H1 (cell line): ENCODE measurements at regions not wholly inside any gene's neighbourhood (a gene's known extent, or its start where the extent isn't known, plus 50 kb on each side); places are given as distances from the start of the nearest gene placed in this dataset.

Experiments used
- CTCF ChIA-PET: fragments of 300-600 bp; sonication (Branson Sonifier 250); formaldehyde crosslinking; loops from one replicate; lab custom pipeline; 2021; ENCODE audit not compliant: partially characterized antibody; lab: Charles Lee
- POLR2A ChIA-PET: fragments of 300-600 bp; sonication (Branson Sonifier 250); formaldehyde crosslinking; loops from one replicate; lab custom pipeline; 2021; ENCODE audit warnings: inconsistent platforms; ENCODE audit not compliant: partially characterized antibody; lab: Charles Lee
- DNase-seq, 2 experiments: peaks; one replicate each; pipeline versions ENCODE4 v3.0.0 to v3.0.0-alpha.2; 2010 to 2022; ENCODE audit warnings: low spot score in 2 of 2, low read depth in 1 of 2, mixed read lengths in 1 of 2
- FAIRE-seq: peaks from 2 replicates; lab custom pipeline; 2011; peaks lifted over from hg19 to GRCh38; lab: Jason Lieb, UNC
- H2AFZ ChIP-seq: 2 replicates; pipeline ENCODE4 v1.8.1; 2012; ENCODE audit warnings: low read length, inconsistent platforms
- H2AK5ac ChIP-seq: 2 replicates; pipeline ENCODE4 v1.6.1; 2013; ENCODE audit warnings: low read depth, low read length
- H2BK120ac ChIP-seq: replicated peaks from 2 replicates; pipeline ENCODE3; 2013; ENCODE audit warnings: low read depth, low read length, inconsistent platforms
- H2BK12ac ChIP-seq: 2 replicates; pipeline ENCODE4 v1.6.1; 2013; ENCODE audit warnings: low read depth, low read length
- H2BK15ac ChIP-seq: 2 replicates; pipeline ENCODE4 v1.6.1; 2013; ENCODE audit warnings: low read length
- H2BK20ac ChIP-seq: 2 replicates; pipeline ENCODE4 v1.6.1; 2013; ENCODE audit warnings: low read length
- H2BK5ac ChIP-seq: 2 replicates; pipeline ENCODE4 v1.6.1; 2013; ENCODE audit warnings: low read depth, low read length
- H3K14ac ChIP-seq: 2 replicates; pipeline ENCODE4 v1.6.1; 2013; ENCODE audit warnings: inconsistent platforms; ENCODE audit not compliant: insufficient read length
- H3K18ac ChIP-seq: 2 replicates; pipeline ENCODE4 v1.6.1; 2013; ENCODE audit warnings: low read length; ENCODE audit errors: extremely low read depth
- H3K23ac ChIP-seq: 2 replicates; pipeline ENCODE4 v1.6.1; 2013; ENCODE audit warnings: inconsistent platforms; ENCODE audit not compliant: insufficient read length
- H3K23me2 ChIP-seq: 2 replicates; pipeline ENCODE4 v1.6.1; 2013; ENCODE audit warnings: low read depth, low read length
- H3K27ac ChIP-seq: 2 replicates; pipeline ENCODE4 v1.6.1; 2011; ENCODE audit warnings: low read depth, low read length, inconsistent platforms
- H3K27me3 ChIP-seq, 4 experiments: replicated peaks in 1 of 4; 1 replicate in 1 of 4; 2 replicates in 3 of 4; pipeline versions ENCODE4 v1.6.1 to v1.8.1; 2011 to 2013; ENCODE audit warnings: low read length in 3 of 4, mild to moderate bottlenecking in 3 of 4, inconsistent platforms in 2 of 4, mixed read lengths in 2 of 4, moderate library complexity in 1 of 4; ENCODE audit not compliant: control insufficient read depth in 3 of 4, insufficient read depth in 3 of 4; ENCODE audit errors: extremely low read depth in 1 of 4
- H3K36me3 ChIP-seq, 4 experiments: 2 replicates each; pipeline versions ENCODE4 v1.6.1 to v1.8.1; 2011 to 2013; ENCODE audit warnings: mild to moderate bottlenecking in 4 of 4, low read length in 3 of 4, moderate library complexity in 2 of 4, control low read depth in 1 of 4, inconsistent platforms in 1 of 4; ENCODE audit not compliant: insufficient read depth in 4 of 4, control insufficient read depth in 2 of 4
- H3K4ac ChIP-seq: replicated peaks from 2 replicates; pipeline ENCODE3; 2013; ENCODE audit warnings: low read length, low read depth, mixed read lengths, inconsistent platforms; ENCODE audit not compliant: insufficient read length
- H3K4me1 ChIP-seq, 4 experiments: replicated peaks in 1 of 4; 1 replicate in 1 of 4; 2 replicates in 3 of 4; pipeline versions ENCODE4 v1.6.1 to v1.8.1; 2011 to 2013; ENCODE audit warnings: low read length in 3 of 4, inconsistent platforms in 2 of 4, mixed read lengths in 1 of 4; ENCODE audit not compliant: insufficient read depth in 4 of 4, control insufficient read depth in 3 of 4
- H3K4me2 ChIP-seq, 2 experiments: 2 replicates each; pipeline versions ENCODE4 v1.6.1 to v1.8.1; 2011 to 2013; ENCODE audit warnings: low read depth in 2 of 2, low read length in 2 of 2, control low read depth in 1 of 2, inconsistent platforms in 1 of 2, mild to moderate bottlenecking in 1 of 2; ENCODE audit not compliant: insufficient read depth in 1 of 2
- H3K4me3 ChIP-seq, 4 experiments: fragments of 200-600, 300-600 bp in 1 of 4; sonication (generic), shearing (Covaris generic), sonication (Bioruptor Twin) in 1 of 4; 2 replicates each; pipeline versions ENCODE4 v1.5.1 to v1.8.1; 2011 to 2016; ENCODE audit warnings: low read length in 4 of 4, low read depth in 3 of 4, control low read depth in 2 of 4, inconsistent platforms in 2 of 4, mild to moderate bottlenecking in 2 of 4, mixed read lengths in 1 of 4, moderate library complexity in 1 of 4; ENCODE audit not compliant: insufficient read depth in 2 of 4; ENCODE audit errors: extremely low read depth in 1 of 4
- H3K56ac ChIP-seq: replicated peaks from 2 replicates; pipeline ENCODE3; 2013; ENCODE audit warnings: low read depth, mild to moderate bottlenecking, mixed read lengths, low read length, inconsistent platforms; ENCODE audit not compliant: insufficient read length
- H3K79me1 ChIP-seq: 2 replicates; pipeline ENCODE4 v1.6.1; 2013; ENCODE audit warnings: low read depth, low read length, control low read depth
- H3K79me2 ChIP-seq, 2 experiments: 2 replicates each; pipeline versions ENCODE4 v1.6.1 to v1.8.1; 2012 to 2013; ENCODE audit warnings: low read length in 2 of 2, mild to moderate bottlenecking in 2 of 2, inconsistent platforms in 1 of 2; ENCODE audit not compliant: insufficient read depth in 2 of 2, control insufficient read depth in 1 of 2
- H3K9ac ChIP-seq, 4 experiments: replicated peaks in 1 of 4; 1 replicate in 1 of 4; 2 replicates in 3 of 4; pipeline versions ENCODE4 v1.6.1 to v1.8.1; 2011 to 2013; ENCODE audit warnings: low read depth in 3 of 4, low read length in 3 of 4, control low read depth in 2 of 4, mild to moderate bottlenecking in 2 of 4, moderate library complexity in 2 of 4, inconsistent platforms in 1 of 4; ENCODE audit errors: extremely low read depth in 1 of 4
- H3K9me3 ChIP-seq, 2 experiments: 2 replicates each; pipeline versions ENCODE4 v1.6.1 to v1.8.1; 2012 to 2013; ENCODE audit warnings: mild to moderate bottlenecking in 2 of 2, moderate library complexity in 2 of 2, control low read depth in 1 of 2, inconsistent platforms in 1 of 2, low read depth in 1 of 2, low read length in 1 of 2, mixed read lengths in 1 of 2; ENCODE audit not compliant: insufficient read depth in 2 of 2
- H4K20me1 ChIP-seq, 2 experiments: replicated peaks in 1 of 2; 2 replicates each; pipeline versions ENCODE3 to v1.8.1; 2011 to 2013; ENCODE audit warnings: inconsistent platforms in 2 of 2, low read length in 2 of 2, mild to moderate bottlenecking in 1 of 2; ENCODE audit not compliant: insufficient read depth in 2 of 2, control insufficient read depth in 1 of 2
- H4K5ac ChIP-seq: 2 replicates; pipeline ENCODE4 v1.6.1; 2013; ENCODE audit warnings: low read length, low read depth, mixed read lengths, inconsistent platforms; ENCODE audit not compliant: insufficient read length
- H4K8ac ChIP-seq: 2 replicates; pipeline ENCODE4 v1.8.0; 2013; ENCODE audit warnings: mild to moderate bottlenecking, moderate library complexity, low read length, inconsistent platforms; ENCODE audit not compliant: insufficient read depth; ENCODE audit errors: extremely low read depth
- H4K91ac ChIP-seq: replicated peaks from 2 replicates; pipeline ENCODE3; 2013; ENCODE audit warnings: low read length, mixed read lengths, inconsistent platforms; ENCODE audit not compliant: insufficient read length
- CHD1 ChIP-seq: IDR thresholded peaks from 2 replicates; pipeline ENCODE4 v1.6.1; 2012; ENCODE audit warnings: low read depth, low read length, improper control_type of control experiment
- RAD21 ChIP-seq, 2 experiments: IDR thresholded peaks in 1 of 2; conservative IDR thresholded peaks in 1 of 2; 2 replicates each; pipeline ENCODE4 v1.6.1; 2011; ENCODE audit warnings: low read depth in 2 of 2, low read length in 2 of 2, improper control_type of control experiment in 1 of 2, inconsistent platforms in 1 of 2, mild to moderate bottlenecking in 1 of 2, moderate library complexity in 1 of 2
- SP2 ChIP-seq: IDR thresholded peaks from 2 replicates; pipeline ENCODE4 v1.6.1; 2012; ENCODE audit warnings: mild to moderate bottlenecking, low read length, inconsistent platforms
- WGBS, 2 experiments: shearing (Covaris generic) in 1 of 2; methylation state at CpG; one replicate each; pipeline versions ENCODE4 v1.1.6 to v1.1.7; 2013 to 2015; ENCODE audit warnings: low lambda C conversion rate in 2 of 2, mixed read lengths in 2 of 2, inconsistent platforms in 1 of 2, low coverage in 1 of 2, missing lambda C conversion rate in 1 of 2; ENCODE audit not compliant: insufficient replicate concordance in 2 of 2, insufficient coverage in 1 of 2, insufficient read length in 1 of 2; ENCODE audit errors: extremely low coverage in 1 of 2, missing lambda C conversion rate in 1 of 2; 5-methylcytosine and 5-hydroxymethylcytosine counted together
- TF ChIP-seq, protein P1 (sequence below): IDR thresholded peaks from 2 replicates; pipeline ENCODE4 v1.6.1; 2012; ENCODE audit warnings: inconsistent platforms

DNA sequence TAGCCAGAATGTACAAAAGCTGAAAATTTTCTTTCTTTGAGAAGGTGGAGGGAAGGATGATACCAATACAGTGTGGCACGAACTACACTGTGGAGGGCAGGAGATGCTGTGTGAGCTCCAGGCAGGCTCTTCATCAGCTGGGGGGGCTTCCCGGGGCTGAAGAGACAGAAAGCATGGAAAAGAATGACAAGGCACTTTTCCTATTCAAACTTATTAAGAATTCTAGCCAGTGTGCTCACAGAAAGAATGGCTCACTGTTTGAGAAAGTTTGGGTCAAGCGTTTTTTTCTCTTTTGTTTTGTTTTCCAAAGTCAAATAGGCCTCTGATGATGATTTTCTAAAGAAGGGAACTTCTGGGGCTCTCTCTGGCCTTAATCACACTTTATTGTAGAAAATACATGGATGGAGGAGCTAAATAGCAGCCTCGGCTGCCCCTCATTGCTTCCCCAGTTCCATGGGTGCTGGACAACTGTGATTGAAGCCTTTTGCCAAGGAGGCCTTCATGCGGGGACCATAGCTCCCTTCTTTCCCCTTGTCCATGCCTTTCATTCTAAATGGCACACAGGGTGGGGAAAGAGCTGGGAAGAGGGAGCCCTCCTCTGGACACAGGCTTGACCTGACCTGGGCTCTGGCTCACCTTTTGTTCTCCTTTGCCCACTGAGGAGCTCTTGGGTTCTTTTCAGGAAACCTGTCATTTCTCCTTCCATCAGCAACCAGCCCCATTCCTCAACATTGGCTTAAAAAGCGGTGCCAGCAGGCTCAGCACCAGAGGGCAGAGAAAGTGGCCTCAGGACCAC, 130.6 kb downstream of the TDRD15 start:
- Histone ChIP-seq H2BK20ac (no peak overlapping the region), H3K18ac (no peak overlapping the region), H3K79me1 (no peaks in the 10 kb centered on the region), H3K4ac (no peak overlapping the region), H3K79me2 (no peaks in the 10 kb centered on the region), H2BK15ac (no peak overlapping the region), H2BK5ac (no peak overlapping the region), H3K36me3 (no peaks in the 10 kb centered on the region), H4K5ac (no peak overlapping the region), H3K4me2 (no peak overlapping the region), H3K14ac (no peak overlapping the region), H3K23ac (no peak overlapping the region), H3K56ac (no peak overlapping the region), H4K8ac (no peak overlapping the region), H4K20me1 (no peaks in the 10 kb centered on the region), H3K4me3 (no peak overlapping the region), H3K27ac (no peak overlapping the region), H2AFZ (no peak overlapping the region), H3K9ac (no peak overlapping the region), H3K23me2 (no peaks in the 10 kb centered on the region), H3K4me1 (peaks cover 0 to 7% (median under 1%) of the 10 kb centered on the region in 4 experiments; a peak in 2 of 7 replicates), H4K91ac (no peak overlapping the region), H2AK5ac (no peak overlapping the region), H2BK12ac (no peak overlapping the region), H3K9me3 (no peaks in the 10 kb centered on the region), H2BK120ac (no peak overlapping the region), H3K27me3 (no peaks in the 10 kb centered on the region)
- POLR2A ChIA-PET, result no interaction called here
- 89% methylated on average over 6 of the region's 6 CpGs; no CpG with 5 or more reads in 1 of the 2 experiments for WGBS, 2 experiments
- TF ChIP-seq CHD1 (no peak), SP2 (no peak), RAD21 (IDR thresholded peaks at IDR 0.05 in 1 of 2, conservative IDR thresholded peaks at IDR 0.05 in 1 of 2; ENCODE audit: low read depth in 2 of 2, low read length in 2 of 2) (peak in 1 of 2 experiments; percentile 12; a peak in 1 of 4 replicates)
- TF ChIP-seq, protein P1, sequence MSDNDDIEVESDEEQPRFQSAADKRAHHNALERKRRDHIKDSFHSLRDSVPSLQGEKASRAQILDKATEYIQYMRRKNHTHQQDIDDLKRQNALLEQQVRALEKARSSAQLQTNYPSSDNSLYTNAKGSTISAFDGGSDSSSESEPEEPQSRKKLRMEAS, result no peak
- DNase-seq, result no peak
- no peak for FAIRE-seq
- CTCF ChIA-PET, result interaction anchor here (1.3 to 5.1 kb wide), 6 partner anchors 10 to 212 kb away, joined by 3 to 21 read pairs (median 4); no protein-coding TSS in a partner anchor
